SU-DHL-6 (cell line): ENCODE measurements at regions not wholly inside any gene's neighbourhood (a gene's known extent, or its start where the extent isn't known, plus 50 kb on each side); places are given as distances from the start of the nearest gene placed in this dataset.

ENCODE experiments used
- EZH2phosphoT487 ChIP-seq: fragments of 200-600 bp; sonication (generic), shearing (Covaris generic); conservative IDR thresholded peaks from 2 replicates; pipeline ENCODE4 v1.6.1; 2018; ENCODE audit warnings: mild to moderate bottlenecking, antibody characterized with exemption, low read length, moderate library complexity, mixed read lengths
- TF ChIP-seq, protein P1 (sequence below): fragments of 200-600 bp; sonication (generic); IDR thresholded peaks from one replicate; pipeline ENCODE4 v1.5.1; 2017; ENCODE audit warnings: antibody characterized with exemption, mild to moderate bottlenecking, low read length, moderate library complexity; ENCODE audit not compliant: insufficient read depth, poor library complexity, severe bottlenecking

DNA sequence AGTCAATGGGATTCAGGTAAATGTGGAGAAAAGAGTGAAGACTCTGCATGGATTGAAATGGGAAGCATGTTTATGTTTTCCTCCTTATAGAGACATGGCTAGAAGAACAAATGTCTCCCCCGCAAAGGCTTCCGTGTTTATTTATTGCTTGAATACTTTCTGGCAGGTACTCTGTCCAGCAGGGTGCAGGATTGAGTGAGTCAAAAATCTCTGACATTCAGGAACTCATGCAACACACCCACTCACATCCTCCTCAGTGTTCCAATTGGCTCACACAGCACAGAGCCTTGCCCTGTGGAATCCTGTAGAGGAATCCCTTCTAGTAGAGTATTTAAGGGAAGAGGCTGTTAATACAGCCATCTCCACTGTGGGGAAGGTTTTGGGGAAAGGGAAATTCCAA, 290.3 kb upstream of the VWC2 start:
- TF ChIP-seq, protein P1, sequence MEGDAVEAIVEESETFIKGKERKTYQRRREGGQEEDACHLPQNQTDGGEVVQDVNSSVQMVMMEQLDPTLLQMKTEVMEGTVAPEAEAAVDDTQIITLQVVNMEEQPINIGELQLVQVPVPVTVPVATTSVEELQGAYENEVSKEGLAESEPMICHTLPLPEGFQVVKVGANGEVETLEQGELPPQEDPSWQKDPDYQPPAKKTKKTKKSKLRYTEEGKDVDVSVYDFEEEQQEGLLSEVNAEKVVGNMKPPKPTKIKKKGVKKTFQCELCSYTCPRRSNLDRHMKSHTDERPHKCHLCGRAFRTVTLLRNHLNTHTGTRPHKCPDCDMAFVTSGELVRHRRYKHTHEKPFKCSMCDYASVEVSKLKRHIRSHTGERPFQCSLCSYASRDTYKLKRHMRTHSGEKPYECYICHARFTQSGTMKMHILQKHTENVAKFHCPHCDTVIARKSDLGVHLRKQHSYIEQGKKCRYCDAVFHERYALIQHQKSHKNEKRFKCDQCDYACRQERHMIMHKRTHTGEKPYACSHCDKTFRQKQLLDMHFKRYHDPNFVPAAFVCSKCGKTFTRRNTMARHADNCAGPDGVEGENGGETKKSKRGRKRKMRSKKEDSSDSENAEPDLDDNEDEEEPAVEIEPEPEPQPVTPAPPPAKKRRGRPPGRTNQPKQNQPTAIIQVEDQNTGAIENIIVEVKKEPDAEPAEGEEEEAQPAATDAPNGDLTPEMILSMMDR = peak; percentile 12
- TF ChIP-seq EZH2phosphoT487 = no peak
